Heart left ventricle (tissue), 16 donors: ENCODE measurements at regions not wholly inside any gene's neighbourhood (a gene's known extent, or its start where the extent isn't known, plus 50 kb on each side); places are given as distances from the start of the nearest gene placed in this dataset.

Source experiments
- ATAC-seq, 4 donors: fragments of 200-7000 bp; cut with Tn5 transposase; one replicate each; pipeline ENCODE4 v1.9.1; 2020 to 2022; ENCODE audit warnings: moderate library complexity in 4 of 4, mild to moderate bottlenecking in 3 of 4, moderate number of reproducible peaks in 1 of 4
- DNase-seq, 5 donors: peaks; one replicate each; pipeline ENCODE4 v3.0.0-alpha.2; 2020
- H3K27ac ChIP-seq, 12 donors: fragments of 200-600 bp; sonication (generic) in 4 of 12; one replicate each; pipeline versions ENCODE4 v1.5.0 to v1.8.0; 2016 to 2022; ENCODE audit warnings: mild to moderate bottlenecking in 2 of 12
- H3K27me3 ChIP-seq, 9 donors: fragments of 200-600 bp; sonication (generic) in 2 of 9; one replicate each; pipeline versions ENCODE4 v1.5.1 to v1.8.0; 2016 to 2022; ENCODE audit warnings: mild to moderate bottlenecking in 3 of 9
- H3K36me3 ChIP-seq, 9 donors: fragments of 200-600 bp; sonication (generic) in 2 of 9; one replicate each; pipeline versions ENCODE4 v1.5.0 to v1.8.0; 2018 to 2022; ENCODE audit warnings: mild to moderate bottlenecking in 2 of 9
- H3K4me1 ChIP-seq, 12 donors: fragments of 200-600 bp; sonication (generic) in 4 of 12; one replicate each; pipeline versions ENCODE4 v1.5.0 to v1.8.0; 2016 to 2022; ENCODE audit warnings: mild to moderate bottlenecking in 3 of 12
- H3K4me3 ChIP-seq, 12 donors: fragments of 200-600 bp; sonication (generic) in 4 of 12; one replicate each; pipeline versions ENCODE4 v1.5.0 to v1.8.0; 2017 to 2022; ENCODE audit warnings: mild to moderate bottlenecking in 9 of 12, moderate library complexity in 4 of 12
- H3K9me3 ChIP-seq, 12 donors: fragments of 200-600 bp; sonication (generic) in 4 of 12; one replicate each; pipeline versions ENCODE4 v1.5.0 to v1.8.0; 2016 to 2022; ENCODE audit warnings: mild to moderate bottlenecking in 1 of 12
- CTCF ChIP-seq, 12 donors: fragments of 200-600 bp; sonication (generic) in 4 of 12; IDR thresholded peaks; one replicate each; pipeline versions ENCODE4 v1.5.0 to v1.8.0; 2018 to 2022; ENCODE audit warnings: antibody characterized with exemption in 12 of 12, mild to moderate bottlenecking in 5 of 12
- POLR2A ChIP-seq, 2 donors: fragments of 450-650 bp; IDR thresholded peaks; one replicate each; pipeline ENCODE4 v1.6.1; 2017; ENCODE audit warnings: antibody characterized with exemption in 2 of 2, mild to moderate bottlenecking in 2 of 2, moderate library complexity in 2 of 2
- WGBS, 4 donors: extraction: QIAGEN DNeasy Blood & Tissue Kit in 2 of 4; methylation state at CpG; one replicate each; pipeline versions ENCODE4 v1.1.5 to v1.1.7; 2013 to 2018; 5-methylcytosine and 5-hydroxymethylcytosine counted together
- intact Hi-C, 10 donors: fragments of 100-400 bp; cut with DNase I; formaldehyde crosslinking; loops; one replicate each; pipeline versions ENCODE4 v1.11.1 to v1.14.2; 2022
- donor health status: ischemic (EF 13 %, LVEDD 7.1; RV severe dilation, severe dysfunction).
- donor health status: healthy with polysubstance abuse.
- donor health status: DM: no; HTN: yes; CAD: no.
- donor health status: DM: no; HTN: no; CAD: no.
- donor health status: ischemic (EF 25% LVEDD 6.9; RV normal size, moderate dysfunction).
- donor health status: ischemic (EF 25% LVEDD 5.7; RV mildly dilated, moderate dysfunction).
- donor health status: healthy.
- donor health status: DM: yes; HTN: yes; CAD: no.
- donor health status: ischemic (EF 35%, LVEDD 5.7; RV mildly dilated, moderate dysfunction).
- donor health status: nonischemic (EF 11% LVEDD 7.7; RV severe dilation, severe dysfunction).
- donor health status: DM: yes; HTN: yes; CAD: no.
- donor health status: PGD.
- donor health status: ischemic (EF 29% LVEDD 5.4; RV normal size, mild dysfunction).
- donor health status: nonischemic (EF 23%, LVEDD 6.1; RV moderate dilation, normal function).

GRCh38 chr7:9856668-9857067, 1117.0 kb upstream of the PHF14 start:
- intact Hi-C loops = no loop called here
- no peaks in the 10 kb centered on the region for H3K36me3 ChIP-seq
- ATAC-seq = no peak
- WGBS, 4 donors = 63 to 84% (median 75%) methylated on average over 1 of the region's 1 CpG
- DNase-seq = no peak
- no peaks in the 10 kb centered on the region for H3K4me1 ChIP-seq
- H3K9me3 ChIP-seq = peaks cover 0 to 4% (median 0%) of the 10 kb centered on the region in 12 donors
- TF ChIP-seq POLR2A (IDR thresholded peaks at IDR 0.05) = no peak
- TF ChIP-seq CTCF (IDR thresholded peaks at IDR 0.05) = no peak
- no peaks in the 10 kb centered on the region for H3K27me3 ChIP-seq
- no peak overlapping the region for H3K4me3 ChIP-seq
- no peak overlapping the region for H3K27ac ChIP-seq

GRCh38 chr7:9863545-9863944, 1110.1 kb upstream of the PHF14 start:
- no peak for ATAC-seq
- Histone ChIP-seq H3K4me1 (no peaks in the 10 kb centered on the region), H3K27ac (no peak overlapping the region), H3K27me3 (no peaks in the 10 kb centered on the region), H3K9me3 (peaks cover 0 to 4% (median 0%) of the 10 kb centered on the region in 12 donors), H3K36me3 (no peaks in the 10 kb centered on the region), H3K4me3 (no peak overlapping the region)
- intact Hi-C loops = no loop called here
- TF ChIP-seq POLR2A (IDR thresholded peaks at IDR 0.05) (no peak), CTCF (IDR thresholded peaks at IDR 0.05) (no peak)
- no peak for DNase-seq
- 41 to 60% (median 46%) methylated on average over 3 of the region's 3 CpGs for WGBS, 4 donors

- H3K4me3 ChIP-seq = no peak overlapping the region
- WGBS, 4 donors = 43 to 51% (median 47%) methylated on average over 1 of the region's 1 CpG
- H3K36me3 ChIP-seq = no peaks in the 10 kb centered on the region
- intact Hi-C loops = no loop called here
- DNase-seq = no peak
- H3K27ac ChIP-seq = no peak overlapping the region
- H3K27me3 ChIP-seq = no peaks in the 10 kb centered on the region
- TF ChIP-seq CTCF (IDR thresholded peaks at IDR 0.05) (no peak), POLR2A (IDR thresholded peaks at IDR 0.05) (no peak)
- no peaks in the 10 kb centered on the region for H3K9me3 ChIP-seq
- no peak for ATAC-seq
- no peaks in the 10 kb centered on the region for H3K4me1 ChIP-seq
Measured at GRCh38 chr7:9869151-9869550, 1104.5 kb upstream of the PHF14 start.

GRCh38 chr7:9869566-9869965, 1104.1 kb upstream of the PHF14 start:
- WGBS, 4 donors = 84 to 93% (median 89%) methylated on average over 2 of the region's 2 CpGs
- no peaks in the 10 kb centered on the region for H3K27me3 ChIP-seq
- DNase-seq (no peak), ATAC-seq (no peak)
- no peak overlapping the region for H3K27ac ChIP-seq
- H3K4me1 ChIP-seq = no peaks in the 10 kb centered on the region
- no peak for TF ChIP-seq CTCF (IDR thresholded peaks at IDR 0.05)
- TF ChIP-seq POLR2A (IDR thresholded peaks at IDR 0.05) = no peak
- H3K4me3 ChIP-seq = no peak overlapping the region
- H3K9me3 ChIP-seq = no peaks in the 10 kb centered on the region
- H3K36me3 ChIP-seq = no peaks in the 10 kb centered on the region
- intact Hi-C loops = no loop called here
